HG03097 (cell line): ENCODE measurements at regions not wholly inside any gene's neighbourhood (a gene's known extent, or its start where the extent isn't known, plus 50 kb on each side); places are given as distances from the start of the nearest gene placed in this dataset.
"Not testable (repeated sequence)": the region's sequence is repeated elsewhere in the genome, so short reads cannot be mapped to it uniquely, and the experiment has no call there.

Experiments
- ATAC-seq: cut with Tn5 transposase; IDR thresholded peaks from one replicate; pipeline ENCODE4 v1.9.1; 2021; ENCODE audit not compliant: unreplicated experiment, low FRiP score

GRCh38 chr10:124249196-124249595 is 155.8 kb upstream of the CHST15 start:
- no peak for ATAC-seq

GRCh38 chr10:124248056-124249045 is 155.0 kb upstream of the CHST15 start:
- ATAC-seq: no peak

GRCh38 chr10:124245806-124246440 is 152.5 kb upstream of the CHST15 start:
- no peak for ATAC-seq

- ATAC-seq: no peak
Measured at GRCh38 chr10:124245191-124245590, 151.8 kb upstream of the CHST15 start.

- no peak for ATAC-seq
Measured at GRCh38 chr10:124244256-124244877, 151.0 kb upstream of the CHST15 start.

- no peak for ATAC-seq
Measured at GRCh38 chr10:124243702-124244121, 150.3 kb upstream of the CHST15 start.

- no peak for ATAC-seq
Measured at GRCh38 chr10:124242791-124243190, 149.4 kb upstream of the CHST15 start.

- ATAC-seq: no peak
Measured at GRCh38 chr10:124242365-124242764, 149.0 kb upstream of the CHST15 start.

- ATAC-seq: not testable (repeated sequence)
Measured at GRCh38 chr10:124241510-124241909, 148.1 kb upstream of the CHST15 start.

GRCh38 chr10:124240839-124241291 is 147.5 kb upstream of the CHST15 start:
- no peak for ATAC-seq

GRCh38 chr10:124239696-124240095 is 146.3 kb upstream of the CHST15 start:
- no peak for ATAC-seq

- no peak for ATAC-seq
Measured at GRCh38 chr10:124239134-124239533, 145.7 kb upstream of the CHST15 start.

- ATAC-seq: no peak
Measured at GRCh38 chr10:124238367-124238766, 145.0 kb upstream of the CHST15 start.

GRCh38 chr10:124237282-124237961 is 144.0 kb upstream of the CHST15 start:
- no peak for ATAC-seq

- ATAC-seq: no peak
Measured at GRCh38 chr10:124236816-124237215, 143.4 kb upstream of the CHST15 start.

GRCh38 chr10:124236136-124236535 is 142.7 kb upstream of the CHST15 start:
- no peak for ATAC-seq

GRCh38 chr10:124235232-124235631 is 141.8 kb upstream of the CHST15 start:
- no peak for ATAC-seq

- ATAC-seq: no peak
Measured at GRCh38 chr10:124233546-124234138, 140.2 kb upstream of the CHST15 start.

- no peak for ATAC-seq
Measured at GRCh38 chr10:124232686-124233545, 139.5 kb upstream of the CHST15 start.
